T-cell (primary cell): ENCODE measurements at regions not wholly inside any gene's neighbourhood (a gene's known extent, or its start where the extent isn't known, plus 50 kb on each side); places are given as distances from the start of the nearest gene placed in this dataset.
"Not testable (repeated sequence)": the region's sequence is repeated elsewhere in the genome, so short reads cannot be mapped to it uniquely, and the experiment has no call there.

Source experiments
- ATAC-seq, 4 experiments: fragments of 200-7000 bp in 3 of 4; fragments of 150-1000 bp in 1 of 4; cut with Tn5 transposase; replicated peaks in 1 of 4; 1 replicate in 3 of 4; 2 replicates in 1 of 4; pipeline ENCODE4 v1.10.0; 2021; ENCODE audit warnings: moderate library complexity in 3 of 4, mild to moderate bottlenecking in 2 of 4, moderate number of reproducible peaks in 1 of 4
- CTCF ChIA-PET, 2 donors: fragments of 300-600 bp; sonication (Branson Sonifier 250); formaldehyde crosslinking; loops; one replicate each; lab custom pipeline; 2022; ENCODE audit warnings: antibody characterized with exemption in 2 of 2; lab: Charles Lee
- POLR2A ChIA-PET, 2 donors: fragments of 300-600 bp; sonication (Branson Sonifier 250); formaldehyde crosslinking; loops; one replicate each; lab custom pipeline; 2022; ENCODE audit warnings: antibody characterized with exemption in 2 of 2; lab: Charles Lee
- DNase-seq, 35 experiments: peaks; one replicate each; pipeline versions ENCODE4 v3.0.0 to v3.0.0-alpha.2; 2013 to 2023
- H3K27ac ChIP-seq: one replicate; pipeline ENCODE4 v1.5.1; 2013; ENCODE audit warnings: low read length
- H3K27me3 ChIP-seq, 2 experiments: replicated peaks in 1 of 2; 1 replicate in 1 of 2; 2 replicates in 1 of 2; pipeline versions ENCODE4 v1.6.1 to v1.7.0; 2013; ENCODE audit warnings: low read length in 1 of 2, mixed read lengths in 1 of 2; ENCODE audit not compliant: control insufficient read depth in 2 of 2, insufficient read depth in 2 of 2; ENCODE audit errors: extremely low read depth in 1 of 2
- H3K36me3 ChIP-seq, 2 donors: 1 replicate in 1 of 2; 2 replicates in 1 of 2; pipeline versions ENCODE4 v1.6.1 to v1.7.0; 2013; ENCODE audit warnings: low read length in 1 of 2; ENCODE audit not compliant: control insufficient read depth in 2 of 2, insufficient read depth in 1 of 2; ENCODE audit errors: extremely low read depth in 1 of 2
- H3K4me1 ChIP-seq, 2 experiments: 1 replicate in 1 of 2; 2 replicates in 1 of 2; pipeline versions ENCODE4 v1.6.1 to v1.7.0; 2013; ENCODE audit warnings: low read length in 2 of 2, mixed read lengths in 1 of 2; ENCODE audit not compliant: insufficient read depth in 2 of 2, control insufficient read depth in 1 of 2; ENCODE audit errors: extremely low read depth in 1 of 2
- H3K4me3 ChIP-seq, 2 donors: 1 replicate in 1 of 2; 2 replicates in 1 of 2; pipeline versions ENCODE4 v1.5.1 to v1.7.0; 2013; ENCODE audit warnings: mild to moderate bottlenecking in 2 of 2, low read length in 1 of 2, moderate library complexity in 1 of 2; ENCODE audit not compliant: control insufficient read depth in 1 of 2; ENCODE audit errors: extremely low read depth in 1 of 2
- H3K9me3 ChIP-seq: 2 replicates; pipeline ENCODE4 v1.7.0; 2013
- H3K27ac Mint-ChIP-seq, 2 donors: one replicate each; pipeline ENCODE4 v1.8.0; 2020 to 2021; ENCODE audit warnings: mild to moderate bottlenecking in 2 of 2, mixed read lengths in 2 of 2
- H3K27me3 Mint-ChIP-seq, 2 donors: one replicate each; pipeline ENCODE4 v1.8.0; 2021 to 2022; ENCODE audit warnings: mixed read lengths in 2 of 2
- H3K36me3 Mint-ChIP-seq: one replicate; pipeline ENCODE4 v1.8.0; 2021; ENCODE audit warnings: mixed read lengths
- H3K4me1 Mint-ChIP-seq, 3 donors: one replicate each; pipeline ENCODE4 v1.8.0; 2020 to 2022; ENCODE audit warnings: mixed read lengths in 3 of 3, mild to moderate bottlenecking in 1 of 3
- H3K4me3 Mint-ChIP-seq, 3 donors: one replicate each; pipeline ENCODE4 v1.8.0; 2020 to 2022; ENCODE audit warnings: mild to moderate bottlenecking in 3 of 3, mixed read lengths in 3 of 3, moderate library complexity in 3 of 3
- H3K9me3 Mint-ChIP-seq, 3 donors: one replicate each; pipeline ENCODE4 v1.8.0; 2020 to 2022; ENCODE audit warnings: mixed read lengths in 3 of 3
- WGBS: methylation state at CpG from one replicate; pipeline ENCODE4 v1.1.5; 2013; ENCODE audit warnings: missing lambda C conversion rate; ENCODE audit not compliant: insufficient coverage; 5-methylcytosine and 5-hydroxymethylcytosine counted together

GRCh38 chr11:86172894-86173293, 71.7 kb upstream of the EED start:
- Histone ChIP-seq H3K27ac (no peak overlapping the region), H3K36me3 (no peaks in the 10 kb centered on the region), H3K4me1 (no peaks in the 10 kb centered on the region), H3K4me3 (no peak overlapping the region), H3K9me3 (no peaks in the 10 kb centered on the region), H3K27me3 (no peaks in the 10 kb centered on the region)
- Mint-ChIP-seq H3K4me1 (peaks cover 0 to 10% (median 9%) of the 10 kb centered on the region in 3 donors), H3K9me3 (no peaks in the 10 kb centered on the region), H3K4me3 (no peak overlapping the region), H3K27ac (no peak overlapping the region), H3K27me3 (peaks cover 0 to 5% of the 10 kb centered on the region in 2 donors), H3K36me3 (no peaks in the 10 kb centered on the region)
- POLR2A ChIA-PET: no interaction called here
- no peak for ATAC-seq
- DNase-seq: no peak
- 89% methylated on average over 1 of the region's 1 CpG for WGBS
- CTCF ChIA-PET: no interaction called here

DNA sequence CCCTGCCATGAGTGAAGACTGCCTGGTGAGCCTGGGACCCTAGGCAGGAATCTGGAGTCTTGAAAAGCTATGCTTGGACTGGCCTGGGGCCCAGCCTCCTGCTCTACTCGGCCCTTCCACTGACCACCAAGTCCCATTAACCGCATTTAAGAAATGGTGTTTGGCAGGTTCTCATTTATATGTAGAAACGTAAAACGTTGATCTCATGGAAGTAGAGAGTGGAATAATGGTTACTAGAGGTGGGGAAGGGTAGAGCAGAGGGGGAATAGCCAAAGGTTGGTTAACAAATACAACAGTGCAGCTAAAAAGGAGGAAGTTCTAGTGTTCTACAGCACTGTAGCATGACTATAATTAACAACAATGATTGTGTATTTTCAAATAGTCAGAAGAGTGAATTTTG, 72.9 kb upstream of the EED start:
- no peak for DNase-seq
- CTCF ChIA-PET: no interaction called here

DNA sequence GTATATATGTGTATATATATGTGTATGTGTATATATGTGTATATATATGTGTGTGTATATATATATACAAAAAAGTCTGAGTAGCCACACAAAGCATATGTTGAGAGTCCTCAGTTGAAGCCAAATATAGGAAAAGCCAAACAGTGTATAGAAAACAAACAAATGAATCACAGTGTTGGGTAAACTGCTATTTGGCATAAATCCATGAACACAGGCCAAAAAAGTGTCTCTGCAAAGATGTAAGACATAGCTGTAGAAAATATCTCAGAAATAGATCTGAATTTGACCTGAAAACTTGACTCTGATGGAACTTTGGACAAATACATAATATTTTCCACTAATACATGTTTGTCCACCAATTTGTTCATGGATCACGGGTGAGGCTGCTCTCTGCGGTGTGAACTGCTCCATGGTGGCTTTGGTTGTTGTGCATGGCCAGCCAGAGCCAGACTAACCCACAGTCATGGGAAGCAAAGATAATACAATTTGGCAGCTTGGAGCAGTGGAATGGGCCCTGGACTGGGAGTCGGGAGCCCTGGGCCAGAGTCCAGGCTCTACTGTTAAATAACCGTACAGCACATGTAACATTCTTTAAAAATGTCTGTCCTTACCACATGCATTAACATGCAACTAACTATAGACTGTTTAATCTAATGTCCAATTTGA, 76.9 kb upstream of the EED start:
- ChIA-PET POLR2A (interaction anchor here in 1 of 2 donors (0.5 kb wide), 1 partner anchor 39 kb away, joined by 4 read pairs; no protein-coding TSS in a partner anchor), CTCF (no interaction called here)
- ATAC-seq (no peak), DNase-seq (no peak)
- no peaks in the 10 kb centered on the region for H3K36me3 Mint-ChIP-seq
- H3K9me3 Mint-ChIP-seq: peaks cover 0 to 1% (median 0%) of the 10 kb centered on the region in 3 donors
- H3K9me3 ChIP-seq: no peaks in the 10 kb centered on the region
- no peaks in the 10 kb centered on the region for H3K36me3 ChIP-seq
- H3K4me1 Mint-ChIP-seq: no peaks in the 10 kb centered on the region
- no peaks in the 10 kb centered on the region for H3K27me3 ChIP-seq
- no peaks in the 10 kb centered on the region for H3K4me1 ChIP-seq
- no peak overlapping the region for H3K4me3 ChIP-seq
- H3K4me3 Mint-ChIP-seq: no peak overlapping the region
- no peak overlapping the region for H3K27ac Mint-ChIP-seq
- no peak overlapping the region for H3K27ac ChIP-seq
- 97% methylated on average over 3 of the region's 4 CpGs for WGBS
- no peaks in the 10 kb centered on the region for H3K27me3 Mint-ChIP-seq

More for the DNA sequence above, 72.9 kb upstream of the EED start:
- Mint-ChIP-seq H3K36me3 (no peaks in the 10 kb centered on the region), H3K9me3 (no peaks in the 10 kb centered on the region), H3K27ac (no peak overlapping the region), H3K27me3 (peaks cover 0 to 5% of the 10 kb centered on the region in 2 donors), H3K4me3 (no peak overlapping the region), H3K4me1 (peaks cover 0 to 6% (median 6%) of the 10 kb centered on the region in 3 donors)
- ATAC-seq: no peak
- Histone ChIP-seq H3K4me1 (no peaks in the 10 kb centered on the region), H3K36me3 (no peaks in the 10 kb centered on the region), H3K27ac (no peak overlapping the region), H3K9me3 (no peaks in the 10 kb centered on the region), H3K4me3 (no peak overlapping the region), H3K27me3 (no peaks in the 10 kb centered on the region)
- POLR2A ChIA-PET: no interaction called here
- no CpG with 5 or more reads among the region's 4 CpGs for WGBS

DNA sequence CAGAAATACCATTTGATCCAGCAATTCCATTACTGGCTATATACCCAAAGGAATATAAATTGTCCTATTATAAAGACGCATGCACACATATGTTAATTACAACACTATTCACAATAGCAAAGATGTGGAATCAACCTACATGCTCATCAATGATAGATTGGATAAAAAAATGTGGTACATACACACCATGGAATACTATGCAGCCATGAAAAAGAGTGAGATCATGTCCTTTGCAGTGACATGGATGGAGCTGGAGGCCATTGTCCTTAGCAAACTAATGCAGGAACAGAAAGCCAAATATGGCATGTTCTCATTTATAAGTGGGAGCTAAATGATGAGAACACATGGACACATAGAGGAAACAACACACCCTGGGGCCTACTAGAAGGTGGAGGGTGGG, 78.3 kb upstream of the EED start:
- H3K27ac ChIP-seq, POLR2A ChIA-PET, H3K4me1 Mint-ChIP-seq, H3K27me3 Mint-ChIP-seq, H3K4me3 Mint-ChIP-seq, H3K36me3 Mint-ChIP-seq, DNase-seq, H3K27ac Mint-ChIP-seq, ATAC-seq, CTCF ChIA-PET, H3K9me3 Mint-ChIP-seq, H3K9me3 ChIP-seq, H3K4me1 ChIP-seq, H3K4me3 ChIP-seq, H3K27me3 ChIP-seq, H3K36me3 ChIP-seq: not testable (repeated sequence)
- no CpG with 5 or more reads among the region's 1 CpG for WGBS

GRCh38 chr11:86164106-86164505, 80.4 kb upstream of the EED start:
- WGBS: no CpG with 5 or more reads among the region's 2 CpGs
- ChIA-PET POLR2A (no interaction called here), CTCF (no interaction called here)

GRCh38 chr11:86163221-86163876, 81.2 kb upstream of the EED start:
- H3K36me3 ChIP-seq, H3K27me3 ChIP-seq, H3K27ac ChIP-seq, H3K27me3 Mint-ChIP-seq, DNase-seq, H3K4me1 ChIP-seq, H3K9me3 ChIP-seq, H3K27ac Mint-ChIP-seq, POLR2A ChIA-PET, H3K9me3 Mint-ChIP-seq, H3K4me3 ChIP-seq, H3K4me3 Mint-ChIP-seq, CTCF ChIA-PET, H3K36me3 Mint-ChIP-seq, ATAC-seq: not testable (repeated sequence)
- WGBS: 95% methylated on average over 3 of the region's 6 CpGs
- peaks cover 0 to 11% (median 0%) of the 10 kb centered on the region in 3 donors for H3K4me1 Mint-ChIP-seq

More at GRCh38 chr11:86164106-86164505, 80.4 kb upstream of the EED start:
- H3K4me3 Mint-ChIP-seq: no peak overlapping the region
- H3K36me3 Mint-ChIP-seq: no peaks in the 10 kb centered on the region
- ATAC-seq (no peak), DNase-seq (no peak)
- no peaks in the 10 kb centered on the region for H3K27me3 Mint-ChIP-seq
- H3K9me3 ChIP-seq: no peaks in the 10 kb centered on the region
- no peaks in the 10 kb centered on the region for H3K4me1 ChIP-seq
- no peaks in the 10 kb centered on the region for H3K27me3 ChIP-seq
- H3K27ac Mint-ChIP-seq: no peak overlapping the region
- H3K27ac ChIP-seq: no peak overlapping the region
- no peaks in the 10 kb centered on the region for H3K36me3 ChIP-seq
- H3K4me1 Mint-ChIP-seq: peaks cover 0 to 4% (median 0%) of the 10 kb centered on the region in 3 donors
- H3K4me3 ChIP-seq: no peak overlapping the region
- peaks cover 0 to 1% (median 0%) of the 10 kb centered on the region in 3 donors for H3K9me3 Mint-ChIP-seq
